HepG2 (cell line): ENCODE measurements at regions not wholly inside any gene's neighbourhood (a gene's known extent, or its start where the extent isn't known, plus 50 kb on each side); places are given as distances from the start of the nearest gene placed in this dataset.

Source experiments
- CEBPB ChIP-seq: IDR thresholded peaks from 2 replicates; pipeline ENCODE4 v1.6.1; 2011; ENCODE audit warnings: low read depth, low read length, improper control_type of control experiment, borderline replicate concordance
- HNRNPK ChIP-seq: fragments of 200-400 bp; formaldehyde crosslinking; IDR thresholded peaks from 2 replicates; pipeline ENCODE4 v1.6.1; 2018; ENCODE audit warnings: low read length, low read depth, moderate library complexity, mild to moderate bottlenecking; ENCODE audit not compliant: poor library complexity, severe bottlenecking
- HNRNPUL1 ChIP-seq: fragments of 200-400 bp; formaldehyde crosslinking; IDR thresholded peaks from 2 replicates; pipeline ENCODE4 v1.6.1; 2017; ENCODE audit warnings: low read depth, mild to moderate bottlenecking, low read length, moderate library complexity
- LCORL ChIP-seq, 2 experiments: fragments of 450-650 bp in 1 of 2; sonication (generic) in 1 of 2; formaldehyde crosslinking in 1 of 2; IDR thresholded peaks; 2 replicates each; pipeline versions ENCODE4 v1.5.0 to v1.6.1; 2017 to 2020; ENCODE audit warnings: antibody characterized with exemption in 1 of 2, missing genetic modification reagents in 1 of 2
- NBN ChIP-seq: fragments of 450-650 bp; conservative IDR thresholded peaks from 2 replicates; pipeline ENCODE4 v1.6.1; 2017
- PAX8 ChIP-seq: sonication (generic); formaldehyde crosslinking; IDR thresholded peaks from 2 replicates; pipeline ENCODE4 v1.8.0; 2022; ENCODE audit warnings: mild to moderate bottlenecking, missing genetic modification reagents, borderline replicate concordance
- PBX2 ChIP-seq: IDR thresholded peaks from 2 replicates; pipeline ENCODE4 v1.6.1; 2016; ENCODE audit warnings: control low read depth
- PRDM15 ChIP-seq: sonication (generic); formaldehyde crosslinking; IDR thresholded peaks from 2 replicates; pipeline ENCODE4 v1.4.0; 2020; ENCODE audit warnings: missing genetic modification reagents
- TBL1XR1 ChIP-seq: fragments of 150-350 bp; IDR thresholded peaks from 2 replicates; pipeline ENCODE4 v1.6.1; 2014; ENCODE audit warnings: borderline replicate concordance, low read length; ENCODE audit not compliant: partially characterized antibody
- TEAD2 ChIP-seq: sonication (generic); formaldehyde crosslinking; IDR thresholded peaks from 2 replicates; pipeline ENCODE4 v1.9.0; 2021; ENCODE audit warnings: missing genetic modification reagents
- TIGD3 ChIP-seq: sonication (generic); formaldehyde crosslinking; IDR thresholded peaks from 2 replicates; pipeline ENCODE4 v1.5.1; 2020; ENCODE audit warnings: mild to moderate bottlenecking, missing genetic modification reagents, borderline replicate concordance
- USF2 ChIP-seq, 2 experiments: sonication (generic) in 1 of 2; formaldehyde crosslinking in 1 of 2; IDR thresholded peaks; 2 replicates each; pipeline versions ENCODE4 v1.5.1 to v1.6.1; 2011 to 2020; ENCODE audit warnings: borderline replicate concordance in 1 of 2, low read depth in 1 of 2, low read length in 1 of 2, mild to moderate bottlenecking in 1 of 2, missing genetic modification reagents in 1 of 2, moderate library complexity in 1 of 2
- ZFX ChIP-seq: sonication (generic); formaldehyde crosslinking; IDR thresholded peaks from 2 replicates; pipeline ENCODE4 v1.4.0; 2020; ENCODE audit warnings: mild to moderate bottlenecking, low read depth, missing genetic modification reagents, moderate library complexity
- ZNF446 ChIP-seq: sonication (generic); formaldehyde crosslinking; IDR thresholded peaks from 2 replicates; pipeline ENCODE4 v1.5.0; 2020; ENCODE audit warnings: mild to moderate bottlenecking, missing genetic modification reagents
- ZNF563 ChIP-seq: sonication (generic); formaldehyde crosslinking; IDR thresholded peaks from 2 replicates; pipeline ENCODE4 v1.8.0; 2022; ENCODE audit warnings: mild to moderate bottlenecking, moderate library complexity, missing genetic modification reagents
- TF ChIP-seq, protein P1 (sequence below), 2 experiments: sonication (generic) in 1 of 2; formaldehyde crosslinking in 1 of 2; IDR thresholded peaks; 2 replicates each; pipeline versions ENCODE4 v1.4.0 to v1.6.1; 2018 to 2020; ENCODE audit warnings: missing genetic modification reagents in 2 of 2, borderline replicate concordance in 1 of 2, low read depth in 1 of 2, mild to moderate bottlenecking in 1 of 2, missing biosample characterization in 1 of 2
- TF ChIP-seq, protein P2 (sequence below): sonication (generic); formaldehyde crosslinking; IDR thresholded peaks from 2 replicates; pipeline ENCODE4 v1.9.0; 2022; ENCODE audit warnings: low read depth, missing genetic modification reagents

DNA sequence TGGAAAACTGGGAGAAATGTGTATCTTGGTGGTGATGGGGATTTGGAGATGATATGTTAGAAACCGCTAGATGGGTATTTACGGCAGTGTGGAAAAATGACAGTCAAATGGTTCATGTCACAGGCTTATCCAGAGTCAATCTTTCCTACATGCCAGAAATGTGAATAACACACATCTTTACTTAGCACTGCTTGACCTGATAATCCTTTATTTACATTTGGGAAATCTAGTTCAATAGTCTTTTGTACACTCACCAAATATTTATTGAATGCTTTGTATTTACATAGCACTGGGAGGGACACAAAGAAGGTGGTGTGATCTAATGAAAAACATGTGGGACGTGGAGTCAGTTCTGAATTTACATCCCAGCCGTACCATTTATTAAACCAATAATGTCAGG lies 208.2 kb downstream of the DIO2 start (continued):
- TF ChIP-seq USF2 (IDR thresholded peaks at IDR 0.05; ENCODE audit: low read depth, low read length) = no peak
- no peak for TF ChIP-seq USF2 (CRISPR knock-in tag; IDR thresholded peaks at IDR 0.05; ENCODE audit: borderline replicate concordance)
- no peak for TF ChIP-seq LCORL (IDR thresholded peaks at IDR 0.05)
- TF ChIP-seq LCORL (CRISPR knock-in tag; IDR thresholded peaks at IDR 0.05) = no peak
- TF ChIP-seq ZNF563 (CRISPR knock-in tag) = no peak
- no peak for TF ChIP-seq HNRNPUL1
- TF ChIP-seq ZFX (CRISPR knock-in tag) = no peak
- TF ChIP-seq PBX2 (CRISPR knock-in tag) = no peak
- TF ChIP-seq ZNF446 (CRISPR knock-in tag) = no peak
- no peak for TF ChIP-seq NBN
- TF ChIP-seq TBL1XR1 = peak; percentile 76
- TF ChIP-seq, protein P1, sequence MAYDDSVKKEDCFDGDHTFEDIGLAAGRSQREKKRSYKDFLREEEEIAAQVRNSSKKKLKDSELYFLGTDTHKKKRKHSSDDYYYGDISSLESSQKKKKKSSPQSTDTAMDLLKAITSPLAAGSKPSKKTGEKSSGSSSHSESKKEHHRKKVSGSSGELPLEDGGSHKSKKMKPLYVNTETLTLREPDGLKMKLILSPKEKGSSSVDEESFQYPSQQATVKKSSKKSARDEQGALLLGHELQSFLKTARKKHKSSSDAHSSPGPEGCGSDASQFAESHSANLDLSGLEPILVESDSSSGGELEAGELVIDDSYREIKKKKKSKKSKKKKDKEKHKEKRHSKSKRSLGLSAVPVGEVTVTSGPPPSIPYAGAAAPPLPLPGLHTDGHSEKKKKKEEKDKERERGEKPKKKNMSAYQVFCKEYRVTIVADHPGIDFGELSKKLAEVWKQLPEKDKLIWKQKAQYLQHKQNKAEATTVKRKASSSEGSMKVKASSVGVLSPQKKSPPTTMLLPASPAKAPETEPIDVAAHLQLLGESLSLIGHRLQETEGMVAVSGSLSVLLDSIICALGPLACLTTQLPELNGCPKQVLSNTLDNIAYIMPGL (CRISPR knock-in tag; IDR thresholded peaks at IDR 0.05; ENCODE audit: borderline replicate concordance in 1 of 2, low read depth in 1 of 2) = no peak
- TF ChIP-seq TIGD3 (CRISPR knock-in tag) = no peak
- TF ChIP-seq HNRNPK = no peak
- no peak for TF ChIP-seq CEBPB
- TF ChIP-seq TEAD2 (CRISPR knock-in tag) = no peak
- TF ChIP-seq PRDM15 (CRISPR knock-in tag) = no peak
- TF ChIP-seq PAX8 (CRISPR knock-in tag) = no peak
- TF ChIP-seq, protein P2, sequence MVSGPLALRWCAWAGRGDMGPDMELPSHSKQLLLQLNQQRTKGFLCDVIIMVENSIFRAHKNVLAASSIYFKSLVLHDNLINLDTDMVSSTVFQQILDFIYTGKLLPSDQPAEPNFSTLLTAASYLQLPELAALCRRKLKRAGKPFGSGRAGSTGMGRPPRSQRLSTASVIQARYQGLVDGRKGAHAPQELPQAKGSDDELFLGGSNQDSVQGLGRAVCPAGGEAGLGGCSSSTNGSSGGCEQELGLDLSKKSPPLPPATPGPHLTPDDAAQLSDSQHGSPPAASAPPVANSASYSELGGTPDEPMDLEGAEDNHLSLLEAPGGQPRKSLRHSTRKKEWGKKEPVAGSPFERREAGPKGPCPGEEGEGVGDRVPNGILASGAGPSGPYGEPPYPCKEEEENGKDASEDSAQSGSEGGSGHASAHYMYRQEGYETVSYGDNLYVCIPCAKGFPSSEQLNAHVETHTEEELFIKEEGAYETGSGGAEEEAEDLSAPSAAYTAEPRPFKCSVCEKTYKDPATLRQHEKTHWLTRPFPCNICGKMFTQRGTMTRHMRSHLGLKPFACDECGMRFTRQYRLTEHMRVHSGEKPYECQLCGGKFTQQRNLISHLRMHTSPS (CRISPR knock-in tag) = no peak
